HG03342 (cell line): ENCODE measurements at regions not wholly inside any gene's neighbourhood (a gene's known extent, or its start where the extent isn't known, plus 50 kb on each side); places are given as distances from the start of the nearest gene placed in this dataset.

ENCODE experiments used
- ATAC-seq: cut with Tn5 transposase; IDR thresholded peaks from one replicate; pipeline ENCODE4 v1.9.1; 2021; ENCODE audit warnings: mild to moderate bottlenecking, moderate library complexity; ENCODE audit not compliant: unreplicated experiment

DNA sequence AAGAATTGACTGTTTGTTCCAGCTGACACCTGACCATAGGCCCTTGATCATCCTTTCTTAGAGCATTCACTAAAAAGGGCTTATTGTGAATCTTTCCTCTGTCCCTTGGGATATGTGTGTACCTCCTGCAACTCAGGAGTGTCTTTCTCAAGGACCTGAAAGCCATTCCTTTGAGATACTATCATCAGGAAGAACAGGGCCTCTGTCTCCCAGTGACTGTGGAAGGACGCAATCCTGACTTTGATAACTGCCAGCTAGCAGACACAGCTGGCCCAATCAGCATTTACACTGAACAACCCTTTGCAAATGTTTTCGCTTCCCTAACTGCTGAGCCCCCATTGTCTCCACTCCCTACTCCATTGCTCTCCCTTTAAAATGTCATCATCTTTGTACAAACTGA, 144.4 kb downstream of the RMI1 start:
- ATAC-seq: no peak

DNA sequence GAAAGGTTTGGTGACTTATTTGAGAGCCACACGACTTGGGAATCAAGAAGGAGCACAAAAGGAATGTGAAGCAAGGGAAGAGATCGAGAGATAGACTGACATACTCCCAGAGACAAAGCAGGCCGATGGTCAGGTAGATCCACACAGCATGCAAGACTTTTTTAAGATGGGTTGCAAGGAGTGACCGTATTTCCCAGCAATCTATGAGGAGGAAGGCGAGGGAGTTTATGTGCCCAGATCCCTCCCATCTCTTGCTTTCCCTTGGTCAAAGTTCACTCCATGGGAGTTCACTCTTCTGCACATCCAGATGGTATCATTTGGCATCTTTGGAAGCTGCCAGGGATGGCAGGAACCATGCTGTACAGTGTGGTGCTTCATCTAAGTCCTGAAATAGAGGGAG, 148.9 kb downstream of the RMI1 start:
- no peak for ATAC-seq

- ATAC-seq: no peak
These were observed 155.7 kb downstream of the RMI1 start for GRCh38 chr9:84136119-84136868.

- ATAC-seq: no peak
These were observed 157.4 kb downstream of the RMI1 start for GRCh38 chr9:84137968-84138367.

GRCh38 chr9:84138541-84138940, 157.9 kb downstream of the RMI1 start:
- no peak for ATAC-seq

DNA sequence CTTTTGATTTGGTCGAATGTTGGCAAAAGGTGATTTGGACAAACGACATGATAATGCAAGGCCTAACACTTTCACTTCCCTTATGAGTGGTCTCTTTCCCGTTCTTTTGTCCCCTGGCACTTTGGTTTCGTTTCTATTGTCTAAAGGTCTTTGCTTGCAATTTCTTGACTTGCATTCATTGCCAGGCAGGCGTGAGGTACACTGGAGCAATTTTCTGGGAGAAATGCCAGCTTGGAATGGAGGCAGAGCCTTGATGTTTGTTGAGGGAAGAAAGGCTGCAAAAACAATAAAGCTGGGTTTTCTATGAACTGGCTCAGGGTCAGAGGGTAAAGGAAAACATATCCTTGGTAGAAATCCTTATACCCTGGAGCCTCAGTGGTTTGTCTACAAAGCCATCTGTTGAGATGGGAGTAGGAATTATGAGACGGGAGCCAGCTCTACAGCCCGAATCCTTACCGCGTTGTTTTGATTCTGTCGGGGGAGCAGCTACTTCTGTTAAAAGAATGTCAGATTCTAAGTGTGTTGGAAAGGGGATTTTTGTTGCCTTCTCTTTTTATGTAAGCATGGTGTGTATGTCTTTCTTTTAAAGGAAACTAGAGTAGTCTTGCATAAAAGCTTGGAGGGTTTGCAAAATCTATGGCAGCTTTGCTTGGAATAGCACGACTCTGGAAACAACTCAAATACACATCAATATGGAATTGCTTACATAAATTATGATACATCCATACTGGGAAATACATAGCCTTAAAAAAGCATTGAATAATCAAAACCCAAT, 158.9 kb downstream of the RMI1 start:
- ATAC-seq: peak; percentile 64

GRCh38 chr9:84140535-84141101, 160.0 kb downstream of the RMI1 start:
- no peak for ATAC-seq

DNA sequence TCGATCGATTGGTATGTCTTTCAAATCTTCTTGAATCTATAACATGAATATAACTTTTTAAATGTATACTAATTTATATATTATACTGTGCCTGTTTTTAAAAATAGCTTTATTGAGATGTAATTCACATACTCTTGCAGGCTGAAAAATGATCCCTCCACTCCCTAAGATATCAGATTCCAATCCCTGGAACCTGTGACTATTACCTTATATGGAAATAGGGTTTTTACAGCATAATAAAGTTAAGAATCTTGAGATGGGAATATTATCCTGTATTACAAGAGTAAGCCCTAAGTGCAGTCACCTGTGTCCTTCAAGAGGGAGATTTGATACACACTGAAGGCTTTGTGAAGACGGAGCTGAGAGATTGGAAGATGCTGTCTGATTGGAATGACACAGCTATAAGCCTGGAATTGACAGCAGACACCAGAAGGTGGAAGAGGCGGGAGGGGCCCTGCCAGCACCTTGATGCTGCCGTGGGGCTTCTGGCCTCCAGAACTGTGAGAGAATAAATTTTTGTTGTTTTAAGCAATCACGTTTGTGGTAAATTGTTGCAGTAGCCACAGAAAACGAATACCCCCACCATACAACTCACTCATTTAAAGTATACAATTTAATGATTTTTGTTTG, 161.3 kb downstream of the RMI1 start:
- ATAC-seq: no peak

DNA sequence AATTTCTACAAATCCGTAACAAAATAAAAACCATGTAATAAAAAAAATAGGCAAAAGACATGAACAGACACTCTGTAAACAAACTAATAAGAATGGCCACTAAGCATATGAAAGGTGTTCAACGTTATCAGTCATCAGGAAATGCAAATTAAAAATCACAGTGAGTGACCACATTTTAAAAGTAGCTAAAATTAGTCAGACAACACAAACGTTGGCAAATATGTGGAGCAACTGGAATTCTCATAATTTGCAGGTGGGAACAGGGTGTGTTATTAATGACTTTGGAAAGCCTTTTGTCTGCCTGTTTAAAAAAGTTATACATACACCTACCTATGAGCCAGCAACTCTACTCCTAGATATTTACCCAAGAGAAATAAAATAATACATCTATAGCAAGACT, 164.4 kb downstream of the RMI1 start:
- no peak for ATAC-seq

GRCh38 chr9:84145780-84146179, 165.2 kb downstream of the RMI1 start:
- no peak for ATAC-seq

GRCh38 chr9:84146893-84147710, 166.5 kb downstream of the RMI1 start:
- no peak for ATAC-seq

DNA sequence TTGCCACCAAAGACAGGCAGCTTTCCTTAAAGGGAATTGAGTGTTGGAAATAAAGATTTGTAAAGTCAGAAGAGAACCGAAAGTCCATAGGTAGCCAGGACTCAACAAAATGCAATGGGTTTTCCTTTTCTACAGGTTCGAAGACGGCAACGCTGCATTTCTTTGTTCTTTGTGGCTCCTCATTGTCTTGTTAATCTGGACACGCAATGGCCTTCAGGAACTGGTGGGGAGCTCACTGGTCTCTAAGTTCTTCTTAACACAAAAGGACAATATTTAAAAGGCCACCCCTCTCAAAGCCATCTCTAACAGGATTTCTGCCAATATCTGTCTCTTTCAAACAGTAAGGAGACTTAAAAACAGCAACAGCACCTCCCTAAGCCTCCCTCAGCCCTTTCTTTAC, 170.6 kb downstream of the RMI1 start:
- no peak for ATAC-seq

GRCh38 chr9:84151640-84152039, 171.0 kb downstream of the RMI1 start:
- no peak for ATAC-seq

DNA sequence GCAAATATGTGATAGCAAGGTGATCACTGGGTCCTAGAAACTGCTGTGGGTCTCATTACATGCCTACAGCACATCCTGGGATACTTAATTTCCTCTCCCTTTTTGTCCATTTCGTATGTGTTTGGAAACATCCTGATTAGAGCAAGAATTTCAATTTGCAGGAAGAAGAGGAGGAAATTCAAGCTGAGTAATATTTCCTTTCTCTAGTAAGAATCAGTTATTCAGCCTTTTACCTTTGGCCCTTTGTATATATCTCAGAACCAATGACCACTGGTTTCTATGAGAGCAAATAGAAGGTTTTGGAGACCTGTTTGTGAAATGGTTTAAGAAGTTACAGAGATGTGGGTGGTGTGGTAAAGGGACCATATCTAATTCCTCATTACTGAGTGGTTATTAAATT, 171.6 kb downstream of the RMI1 start:
- no peak for ATAC-seq

- ATAC-seq: no peak
These were observed 173.3 kb downstream of the RMI1 start for GRCh38 chr9:84153885-84154284.

- no peak for ATAC-seq
These were observed 173.7 kb downstream of the RMI1 start for GRCh38 chr9:84154320-84154719.

GRCh38 chr9:84163052-84163650, 177.4 kb downstream of the SLC28A3 start:
- no peak for ATAC-seq

GRCh38 chr9:84166891-84167290, 173.7 kb downstream of the SLC28A3 start:
- ATAC-seq: no peak

- ATAC-seq: no peak
These were observed 171.3 kb downstream of the SLC28A3 start for GRCh38 chr9:84169240-84169639.

GRCh38 chr9:84170521-84171141, 169.9 kb downstream of the SLC28A3 start:
- no peak for ATAC-seq
